ENCODE measurements at regions not wholly inside any gene's neighbourhood (a gene's known extent, or its start where the extent isn't known, plus 50 kb on each side); places are given as distances from the start of the nearest gene placed in this dataset.

- H3K9me3 ChIP-seq, result no peaks in the 10 kb centered on the region
- peak in 1 of 2 experiments; percentile 10 for DNase-seq
- no peaks in the 10 kb centered on the region for H3K27me3 ChIP-seq (replicated peaks; ENCODE audit: control insufficient read depth, insufficient read depth, low read length)
- intact Hi-C loops (cut with micrococcal nuclease; ENCODE audit: unreplicated experiment), result loop anchor here (1.0 to 2.0 kb wide), 3 partner anchors 122 to 561 kb away; no protein-coding TSS in a partner anchor
- no peak overlapping the region for H3K4me3 ChIP-seq (ENCODE audit: low read depth, low read length)
- Mint-ChIP-seq H3K9me3 (ENCODE audit: unreplicated experiment) (no peaks in the 10 kb centered on the region), H3K4me3 (ENCODE audit: unreplicated experiment) (no peak overlapping the region), H3K27me3 (ENCODE audit: insufficient read depth, unreplicated experiment) (no peaks in the 10 kb centered on the region), H3K36me3 (ENCODE audit: insufficient read depth, unreplicated experiment) (no peaks in the 10 kb centered on the region), H3K27ac (ENCODE audit: unreplicated experiment) (no peak overlapping the region), H3K4me1 (ENCODE audit: low read depth, unreplicated experiment) (no peaks in the 10 kb centered on the region)
- ChIA-PET CTCF (interaction anchor here (1.0 kb wide), 2 partner anchors 118 to 371 kb away, joined by 3 to 6 read pairs; no protein-coding TSS in a partner anchor), POLR2A (no interaction called here)
- BruUV-seq (replicated peaks), result no TSS peak
- no peaks in the 10 kb centered on the region for H3K4me1 ChIP-seq
- no peaks in the 10 kb centered on the region for H3K36me3 ChIP-seq (ENCODE audit: control insufficient read depth, insufficient read depth, low read length)
- peak; percentile 53 to 63 for TF ChIP-seq CTCF (IDR thresholded peaks at IDR 0.05; ENCODE audit: insufficient read depth in 1 of 2, low read depth in 1 of 2, low read length in 1 of 2, severe bottlenecking in 1 of 2, unreplicated experiment in 1 of 2)
Measured at GRCh38 chr7:82605247-82605864, 161.8 kb upstream of the CACNA2D1 start.

- Histone ChIP-seq H3K27me3 (replicated peaks; ENCODE audit: control insufficient read depth, insufficient read depth, low read length) (no peaks in the 10 kb centered on the region), H3K9me3 (no peaks in the 10 kb centered on the region), H3K36me3 (ENCODE audit: control insufficient read depth, insufficient read depth, low read length) (no peaks in the 10 kb centered on the region), H3K4me1 (no peaks in the 10 kb centered on the region), H3K4me3 (ENCODE audit: low read depth, low read length) (no peak overlapping the region)
- Mint-ChIP-seq H3K9me3 (ENCODE audit: unreplicated experiment) (no peaks in the 10 kb centered on the region), H3K27ac (ENCODE audit: unreplicated experiment) (no peak overlapping the region), H3K36me3 (ENCODE audit: insufficient read depth, unreplicated experiment) (no peaks in the 10 kb centered on the region), H3K4me3 (ENCODE audit: unreplicated experiment) (no peak overlapping the region), H3K27me3 (ENCODE audit: insufficient read depth, unreplicated experiment) (peaks cover 3% of the 10 kb centered on the region), H3K4me1 (ENCODE audit: low read depth, unreplicated experiment) (no peaks in the 10 kb centered on the region)
- TF ChIP-seq CTCF (IDR thresholded peaks at IDR 0.05; ENCODE audit: insufficient read depth in 1 of 2, low read depth in 1 of 2, low read length in 1 of 2, severe bottlenecking in 1 of 2, unreplicated experiment in 1 of 2), result no peak
- intact Hi-C loops (cut with micrococcal nuclease; ENCODE audit: unreplicated experiment), result no loop called here
- BruUV-seq (replicated peaks), result no TSS peak
- ChIA-PET CTCF (no interaction called here), POLR2A (no interaction called here)
- DNase-seq, result no peak
Measured at GRCh38 chr7:82602066-82602465, 158.5 kb upstream of the CACNA2D1 start.

GRCh38 chr7:82600531-82600930 is 157.0 kb upstream of the CACNA2D1 start:
- H3K27me3 Mint-ChIP-seq (ENCODE audit: insufficient read depth, unreplicated experiment), result peaks cover 3% of the 10 kb centered on the region
- POLR2A ChIA-PET, result no interaction called here
- BruUV-seq (replicated peaks), result no TSS peak
- peak in 1 of 2 experiments; percentile 11 for TF ChIP-seq CTCF (IDR thresholded peaks at IDR 0.05; ENCODE audit: insufficient read depth in 1 of 2, low read depth in 1 of 2, low read length in 1 of 2, severe bottlenecking in 1 of 2, unreplicated experiment in 1 of 2)
- Histone ChIP-seq H3K27me3 (replicated peaks; ENCODE audit: control insufficient read depth, insufficient read depth, low read length) (no peaks in the 10 kb centered on the region), H3K4me3 (ENCODE audit: low read depth, low read length) (no peak overlapping the region), H3K36me3 (ENCODE audit: control insufficient read depth, insufficient read depth, low read length) (no peaks in the 10 kb centered on the region), H3K4me1 (no peaks in the 10 kb centered on the region), H3K9me3 (no peaks in the 10 kb centered on the region)
- H3K27ac Mint-ChIP-seq (ENCODE audit: unreplicated experiment), result no peak overlapping the region
- no peaks in the 10 kb centered on the region for H3K4me1 Mint-ChIP-seq (ENCODE audit: low read depth, unreplicated experiment)
- H3K36me3 Mint-ChIP-seq (ENCODE audit: insufficient read depth, unreplicated experiment), result no peaks in the 10 kb centered on the region
- no peak for DNase-seq
- CTCF ChIA-PET, result no interaction called here
- no peaks in the 10 kb centered on the region for H3K9me3 Mint-ChIP-seq (ENCODE audit: unreplicated experiment)
- H3K4me3 Mint-ChIP-seq (ENCODE audit: unreplicated experiment), result no peak overlapping the region
- intact Hi-C loops (cut with micrococcal nuclease; ENCODE audit: unreplicated experiment), result no loop called here

Data from Caco-2 (cell line).